ENCODE measurements at regions not wholly inside any gene's neighbourhood (a gene's known extent, or its start where the extent isn't known, plus 50 kb on each side); places are given as distances from the start of the nearest gene placed in this dataset.

DNA sequence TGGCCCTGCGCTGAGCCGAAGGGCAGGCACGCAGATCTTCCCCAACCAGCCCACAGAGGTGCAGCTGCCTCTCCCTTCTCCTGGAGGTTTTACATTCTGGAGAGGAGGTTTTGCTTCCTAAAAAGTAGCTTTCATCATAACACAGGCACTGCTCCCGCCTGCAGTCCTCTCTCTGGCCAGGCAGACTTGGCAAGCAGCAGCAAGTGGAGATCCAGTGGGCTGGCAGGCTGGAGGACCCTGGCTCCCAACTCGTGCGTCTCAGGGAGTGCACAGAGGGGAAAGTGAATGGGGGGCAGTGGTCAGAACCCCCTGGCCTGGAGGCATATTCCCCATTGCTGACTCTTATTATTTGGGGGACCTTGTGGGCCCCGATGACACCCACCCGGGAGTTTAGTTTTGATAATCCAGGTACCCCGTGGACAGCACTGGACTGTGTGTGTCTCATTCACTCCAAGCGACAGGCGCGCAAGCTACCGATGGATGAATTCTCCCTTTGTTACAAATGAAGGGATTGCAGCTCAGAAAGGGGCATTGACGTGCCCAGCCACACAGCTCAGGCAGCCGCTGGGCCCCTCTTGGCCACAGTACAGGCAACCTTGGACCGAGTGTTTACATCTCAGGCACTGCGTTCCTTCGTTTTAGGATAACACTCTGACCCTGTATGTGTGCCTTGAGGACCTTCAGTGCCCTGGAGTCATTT lies 1223.9 kb downstream of the BRD1 start:
- no peak for DNase-seq

DNA sequence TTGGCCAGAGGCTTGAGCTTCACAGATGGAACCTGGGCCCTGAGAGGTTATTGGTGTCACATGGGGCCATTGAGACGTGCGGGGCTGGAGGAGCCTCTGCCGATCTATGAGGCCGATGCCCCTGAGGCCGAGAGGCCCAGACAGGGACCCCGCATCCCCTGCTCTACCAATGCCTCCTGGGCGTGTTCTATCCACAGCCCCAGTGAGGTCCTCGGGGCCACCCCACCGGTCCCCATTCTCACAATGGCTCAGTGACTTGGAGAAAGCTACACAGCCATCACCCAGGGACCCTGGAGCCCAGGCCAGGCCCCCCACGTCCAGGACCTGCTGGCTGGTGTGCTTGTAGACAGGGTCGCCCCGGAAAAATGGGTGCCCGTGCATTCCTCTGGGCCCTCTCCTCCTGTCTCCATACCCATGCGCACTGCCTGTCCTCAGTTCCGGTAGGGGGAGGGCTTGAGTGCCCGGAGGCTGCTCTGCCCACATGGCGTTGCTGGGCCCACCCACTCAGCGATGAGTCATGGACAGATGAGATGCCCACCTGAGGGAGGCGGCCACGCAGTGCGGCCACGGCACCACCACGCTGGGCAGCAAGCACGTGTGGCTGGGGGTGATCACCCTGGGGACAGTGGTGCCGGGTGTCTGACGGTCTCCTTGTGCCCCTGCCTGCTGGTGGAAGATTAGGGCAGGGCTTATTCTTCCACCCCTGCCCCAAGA lies 1224.7 kb downstream of the BRD1 start:
- no peak for DNase-seq

DNA sequence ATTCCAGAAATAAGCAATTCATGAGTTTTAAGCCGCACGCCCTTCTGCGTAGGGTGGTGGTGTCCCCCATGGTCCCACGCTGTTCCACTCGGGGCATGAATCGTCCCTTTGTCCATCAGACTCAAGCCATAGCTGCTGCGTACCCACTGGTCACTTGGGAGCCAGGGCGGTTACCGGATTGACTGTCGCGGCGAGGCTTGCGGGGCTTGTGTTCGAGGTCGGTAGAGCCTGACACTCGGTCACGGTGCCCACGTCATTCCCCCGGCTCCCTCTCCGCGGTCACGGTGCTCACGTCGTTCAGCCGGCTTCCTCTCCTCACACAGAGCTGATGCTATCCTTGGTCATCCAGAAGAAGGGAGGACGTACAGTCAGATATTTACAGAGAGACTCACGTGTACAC lies 1227.0 kb downstream of the BRD1 start:
- no peak for DNase-seq

DNA sequence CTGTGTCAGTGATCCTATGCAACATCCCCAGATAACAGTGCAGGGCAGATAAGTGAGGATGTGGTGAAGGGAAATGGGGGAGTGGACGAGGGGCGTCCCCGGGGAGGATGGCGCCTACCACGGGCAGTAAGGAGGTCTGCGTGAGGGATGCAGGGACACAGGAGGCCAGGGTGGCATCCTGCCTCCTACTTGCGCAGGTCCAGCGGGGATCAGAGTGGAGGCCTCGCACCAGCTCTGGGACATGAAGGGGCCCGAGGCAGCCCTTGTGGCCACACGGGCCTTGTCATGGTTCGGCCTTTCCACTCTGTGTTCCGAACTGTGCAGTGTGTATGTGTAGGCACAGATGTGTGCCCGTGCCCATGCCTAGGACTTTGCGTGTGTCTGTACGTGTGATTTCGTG lies 1227.5 kb downstream of the BRD1 start:
- no peak for DNase-seq

DNA sequence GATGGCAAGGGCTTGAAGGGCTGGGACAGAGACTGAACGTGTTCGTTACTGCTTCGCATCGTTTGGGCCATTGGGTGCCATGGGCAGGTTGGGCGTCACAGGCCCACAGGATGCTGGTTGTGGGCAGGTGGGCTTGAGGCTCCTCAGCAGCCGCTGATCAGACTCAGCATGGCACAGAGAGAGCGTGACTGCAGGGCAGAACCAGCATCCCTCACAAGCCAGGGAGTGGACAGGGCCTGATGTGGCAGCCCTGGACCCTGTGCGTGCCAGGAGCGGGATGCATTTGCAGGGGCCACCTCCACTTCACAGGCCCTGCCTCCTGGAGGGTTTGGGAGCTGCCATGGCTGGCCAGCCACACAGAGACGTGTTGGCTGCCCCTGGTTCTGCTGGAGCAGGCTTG lies 1228.3 kb downstream of the BRD1 start:
- no peak for DNase-seq

DNA sequence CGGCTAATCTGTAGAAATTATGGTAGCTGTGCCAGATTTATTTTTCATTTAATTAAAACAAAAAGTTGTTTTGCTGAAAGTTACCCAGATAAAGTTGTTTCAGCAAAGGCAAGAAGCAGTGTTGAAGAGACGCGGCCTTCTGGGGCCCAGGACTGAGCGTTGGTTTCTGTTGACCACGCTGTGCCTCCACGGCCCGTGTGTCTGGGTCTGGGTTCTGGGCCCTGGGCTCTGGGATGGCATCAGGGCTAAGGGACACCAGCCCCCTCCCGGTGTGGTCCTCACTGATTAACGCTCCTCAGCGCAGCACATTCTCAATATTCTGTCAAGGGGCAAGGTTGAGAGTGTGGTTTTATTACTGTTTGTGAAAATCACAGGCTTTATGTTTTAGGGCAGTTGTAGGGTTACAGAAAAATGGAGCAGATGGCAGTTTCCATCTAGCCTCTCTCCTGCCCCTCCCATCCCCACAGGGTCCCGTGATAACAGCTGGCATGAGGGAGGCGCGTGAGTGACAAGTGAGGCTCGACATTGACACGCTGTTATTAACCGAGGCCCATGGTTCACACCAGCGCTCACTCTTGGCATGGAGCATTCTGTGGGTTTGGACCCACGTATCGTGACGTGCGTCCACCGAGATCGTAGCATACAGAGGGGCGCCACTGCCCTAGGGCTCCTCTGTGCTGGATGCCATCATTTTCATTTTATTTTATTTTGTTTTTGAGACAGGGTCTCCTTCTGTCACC lies 1231.4 kb downstream of the BRD1 start:
- DNase-seq, result no peak

DNA sequence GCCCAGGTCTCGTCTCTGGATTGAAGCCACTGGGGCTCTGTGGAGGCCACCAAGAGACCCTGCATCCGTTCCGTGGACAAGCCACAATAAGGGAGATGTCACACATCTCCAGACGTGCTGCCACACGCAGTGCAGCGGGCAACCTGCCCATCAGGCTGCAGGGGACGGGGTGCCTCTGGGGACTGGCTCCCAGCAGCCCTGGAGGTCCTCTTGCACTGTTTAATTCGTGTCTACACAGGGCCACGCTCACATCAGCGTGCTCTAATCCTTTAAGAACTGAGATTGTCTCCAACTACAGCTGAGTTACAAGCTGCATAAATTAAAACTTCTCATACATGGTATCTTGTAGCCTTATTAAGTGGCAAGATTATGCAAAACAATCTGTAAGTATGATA lies 1232.2 kb downstream of the BRD1 start:
- no peak for DNase-seq

DNA sequence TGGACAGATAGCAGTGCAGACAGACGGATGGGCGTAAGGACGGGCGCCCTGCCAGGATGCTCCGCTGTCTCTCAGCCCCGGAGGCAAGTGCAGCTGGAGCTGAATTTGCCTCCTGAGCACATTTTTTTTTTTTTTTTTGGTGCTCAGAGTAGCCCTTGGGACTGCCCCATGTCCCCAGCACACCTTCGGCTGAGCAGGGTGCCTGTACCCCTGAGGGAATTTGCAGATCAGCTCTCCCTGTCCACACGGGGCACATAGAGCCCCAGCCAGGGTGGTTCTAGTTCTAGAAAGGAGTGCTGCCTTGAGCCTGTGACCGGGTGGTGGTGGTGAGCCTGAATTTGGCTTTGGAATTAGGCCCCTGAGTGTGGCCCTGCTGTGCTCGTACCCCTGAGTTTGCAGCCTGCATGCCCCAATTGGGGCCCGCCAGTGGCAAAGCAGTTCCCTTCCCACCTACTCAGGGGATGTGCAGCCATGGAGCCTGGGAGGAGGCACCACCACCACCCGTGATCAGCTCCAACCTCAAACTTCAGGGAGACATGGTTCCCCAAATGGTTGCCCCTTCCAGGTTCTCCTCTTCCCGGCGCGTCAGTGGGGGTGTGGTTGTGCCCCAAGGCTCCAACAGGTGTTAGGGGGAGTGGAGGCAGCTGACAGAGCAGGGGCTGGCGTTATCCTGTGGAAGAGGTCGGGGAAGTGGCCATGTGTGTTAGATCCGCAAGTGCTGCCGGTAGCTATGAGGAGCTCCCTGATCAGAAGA lies 1232.7 kb downstream of the BRD1 start:
- no peak for DNase-seq

DNA sequence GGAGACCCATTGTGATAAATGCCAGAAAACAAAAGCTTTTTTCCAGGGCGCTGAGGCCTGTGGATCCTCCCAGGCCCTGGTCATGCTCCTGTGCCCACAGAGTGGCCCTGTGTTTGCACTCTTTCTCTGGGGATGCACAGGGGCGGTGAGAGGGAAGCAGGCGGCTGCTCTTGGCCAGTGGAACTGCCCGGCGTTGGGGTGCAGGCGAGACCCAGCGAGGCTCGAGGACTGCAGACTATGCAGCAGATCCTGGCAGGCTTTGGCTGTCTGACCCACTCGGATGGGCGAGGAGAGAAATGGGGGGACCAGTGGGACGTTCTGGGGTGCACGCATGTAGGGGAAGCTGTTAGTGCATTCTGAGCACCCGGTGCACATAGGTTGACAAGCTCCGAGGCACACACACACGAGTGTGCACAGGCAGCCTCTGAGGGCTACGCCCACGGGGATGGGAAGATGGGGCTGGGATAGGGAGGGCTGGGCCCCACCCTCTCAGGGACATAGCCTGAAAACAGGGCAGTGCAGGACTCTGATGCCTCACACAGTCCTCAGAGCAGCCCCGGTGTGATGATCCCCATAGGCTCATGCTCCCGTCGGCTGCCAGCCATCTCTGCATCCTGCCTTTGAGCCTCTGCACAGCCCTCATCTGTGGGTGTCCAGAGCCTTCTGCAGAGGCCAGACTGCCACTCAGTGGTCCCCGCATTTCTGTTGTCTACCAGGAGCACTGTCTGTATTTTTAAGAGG lies 1233.5 kb downstream of the BRD1 start:
- DNase-seq, result no peak

DNA sequence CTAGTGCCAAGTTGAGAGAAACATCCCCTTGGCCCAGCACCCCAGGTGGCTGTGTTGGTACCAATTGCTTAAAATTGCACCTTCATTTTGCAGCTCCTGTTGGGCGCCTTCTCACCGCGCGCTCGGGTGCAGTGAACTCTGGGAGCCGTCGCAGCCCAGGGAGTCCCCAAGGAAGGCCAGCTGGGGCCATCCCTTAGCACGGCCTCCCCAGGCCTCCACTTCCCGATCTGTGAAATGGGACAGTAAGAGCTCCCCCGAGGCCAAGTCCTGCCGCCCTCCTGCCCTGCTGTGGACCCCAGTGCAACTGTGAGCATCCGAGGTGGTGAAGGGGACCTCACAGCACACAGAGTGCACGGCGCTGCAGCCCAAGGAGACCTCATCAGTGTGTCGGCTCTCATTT lies 1234.1 kb downstream of the BRD1 start:
- no peak for DNase-seq

DNA sequence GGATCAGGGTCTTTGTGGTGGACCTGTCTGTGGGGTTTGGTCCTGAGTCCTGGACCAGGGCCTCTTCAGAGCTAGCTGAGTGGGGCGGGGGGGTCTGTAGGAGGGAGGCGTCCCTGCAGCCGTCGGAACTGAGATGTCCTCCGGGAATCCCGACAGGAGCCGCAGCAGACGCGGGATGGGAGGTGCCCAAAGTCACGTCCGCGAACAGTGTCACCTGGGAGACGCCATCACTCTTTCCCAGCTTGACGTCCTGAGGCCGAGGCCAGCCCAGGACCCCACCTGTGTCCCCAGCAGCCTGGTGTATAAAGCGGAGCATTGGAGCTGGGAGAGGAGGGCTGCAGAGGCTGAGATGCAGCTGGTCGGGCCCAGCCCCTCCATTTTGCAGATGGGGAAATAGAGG lies 1234.7 kb downstream of the BRD1 start:
- no peak for DNase-seq

DNA sequence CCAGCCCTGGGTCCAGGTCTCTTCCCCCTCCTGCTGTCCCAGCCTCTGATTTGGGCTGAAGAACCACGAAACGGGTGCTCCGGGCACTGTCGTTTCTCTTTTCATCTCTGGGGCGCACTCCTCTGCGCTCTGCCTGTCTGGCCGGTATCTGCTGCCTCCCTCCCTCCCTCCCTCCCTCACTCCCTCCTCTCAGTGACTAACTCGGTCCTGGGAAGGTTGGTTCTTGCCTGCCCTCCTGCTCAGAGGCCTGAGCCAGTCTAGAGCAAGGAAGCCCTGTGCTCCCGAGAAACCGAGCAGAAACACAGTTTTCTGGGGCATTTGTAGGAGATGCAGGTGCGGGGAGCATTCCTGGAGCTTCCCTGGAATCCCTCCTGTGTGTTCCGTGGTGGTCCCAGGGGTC lies 1235.2 kb downstream of the BRD1 start:
- no peak for DNase-seq

DNA sequence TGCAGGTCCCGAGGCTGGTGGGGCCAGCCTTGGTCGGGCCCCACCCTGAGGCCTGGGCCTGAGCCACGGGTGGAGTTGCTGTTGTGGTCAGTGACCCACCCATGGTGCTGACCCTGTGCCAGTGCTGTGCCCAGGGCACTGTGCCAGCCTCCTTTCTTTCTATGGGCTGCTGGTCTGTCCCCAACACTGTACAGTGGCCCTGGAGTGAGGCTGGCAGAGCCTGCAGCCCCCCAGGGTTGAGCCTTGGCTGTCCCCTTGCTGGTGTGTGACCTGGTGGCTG lies 1235.7 kb downstream of the BRD1 start:
- DNase-seq, result no peak

DNA sequence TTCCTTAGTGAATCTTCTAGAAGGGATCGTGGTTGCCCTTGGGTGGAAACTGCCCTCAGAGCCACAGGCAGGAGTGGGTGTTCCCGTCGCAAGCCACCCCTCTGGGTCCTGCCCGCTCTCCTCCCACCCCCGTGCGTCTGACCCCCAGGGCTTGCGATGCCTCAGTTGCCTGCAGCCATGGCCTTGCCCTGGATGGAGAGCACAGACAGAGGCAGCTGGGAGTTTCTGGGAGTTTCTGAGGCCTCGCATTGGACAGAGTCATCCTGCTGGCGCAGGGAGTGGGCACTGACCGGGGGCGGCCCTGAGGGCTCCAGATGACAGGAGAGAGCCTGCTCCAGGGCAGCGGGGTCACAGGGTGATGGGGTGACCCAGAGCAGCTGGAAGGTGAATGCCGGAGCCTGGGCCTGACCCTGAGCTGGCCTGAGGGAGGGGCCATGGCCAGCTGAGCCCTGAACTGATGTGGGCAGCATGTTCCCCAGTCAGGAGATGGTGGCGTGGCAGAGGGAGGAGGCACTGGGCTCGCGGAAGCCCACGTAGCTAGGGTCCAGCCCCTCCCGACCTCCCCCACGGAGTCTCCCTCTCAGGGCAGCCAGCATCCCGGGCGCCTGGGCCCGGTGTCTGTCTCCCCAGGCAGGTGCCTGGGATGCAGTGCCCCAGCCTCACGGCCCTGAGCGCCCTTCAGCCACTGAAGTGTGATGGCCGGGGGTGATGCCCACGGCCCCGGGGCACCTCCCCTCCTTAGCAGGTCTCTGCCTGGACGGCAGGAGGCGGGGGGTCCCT lies 1236.2 kb downstream of the BRD1 start:
- no peak for DNase-seq

DNA sequence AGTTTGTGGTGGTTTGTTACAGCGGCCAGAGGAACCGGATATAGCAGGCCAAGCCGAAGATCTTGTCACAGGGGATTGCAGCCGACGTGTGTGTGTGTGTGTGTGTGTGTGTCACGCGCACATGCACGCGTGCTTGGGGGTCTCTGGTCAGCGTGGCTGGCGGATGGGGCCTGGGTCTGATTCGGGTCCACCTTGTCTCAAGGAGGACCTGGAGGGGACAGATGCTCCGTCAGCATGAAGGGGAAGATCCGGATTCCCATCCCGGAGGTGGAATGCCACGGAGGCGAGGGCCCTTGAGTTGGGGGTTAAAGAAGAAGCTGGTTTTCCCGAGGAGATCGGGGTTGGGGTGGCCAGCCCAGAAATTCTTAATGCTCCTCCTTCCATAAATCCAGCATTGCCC lies 1237.8 kb downstream of the BRD1 start:
- DNase-seq, result no peak

DNA sequence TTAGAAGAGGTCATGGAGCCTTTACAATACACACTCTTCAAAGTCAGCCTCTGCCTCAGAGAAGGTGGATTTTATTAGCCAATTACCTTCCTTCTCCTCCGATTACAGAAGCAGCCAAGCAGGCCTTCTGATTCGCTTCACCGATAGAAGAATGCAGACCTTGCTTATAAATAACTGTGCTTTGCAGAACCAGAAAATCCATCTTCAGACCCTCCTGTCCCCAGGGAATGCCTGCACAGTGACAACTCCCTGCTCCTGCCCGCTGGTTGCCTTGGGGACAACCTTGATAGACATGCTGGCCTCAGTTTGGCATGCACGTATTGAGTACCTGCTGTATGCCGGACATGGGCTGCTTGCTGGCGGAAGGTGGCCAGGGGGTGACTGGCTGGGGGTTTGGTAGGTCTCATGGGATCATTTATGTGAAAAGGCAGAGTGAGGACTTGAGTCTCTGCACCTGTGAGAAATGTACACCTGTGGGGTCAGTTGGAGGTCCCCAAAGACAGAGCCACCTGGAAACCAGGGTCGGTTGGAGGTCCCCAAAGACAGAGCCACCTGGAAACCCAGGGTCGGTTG lies 1238.7 kb downstream of the BRD1 start:
- DNase-seq, result no peak

DNA sequence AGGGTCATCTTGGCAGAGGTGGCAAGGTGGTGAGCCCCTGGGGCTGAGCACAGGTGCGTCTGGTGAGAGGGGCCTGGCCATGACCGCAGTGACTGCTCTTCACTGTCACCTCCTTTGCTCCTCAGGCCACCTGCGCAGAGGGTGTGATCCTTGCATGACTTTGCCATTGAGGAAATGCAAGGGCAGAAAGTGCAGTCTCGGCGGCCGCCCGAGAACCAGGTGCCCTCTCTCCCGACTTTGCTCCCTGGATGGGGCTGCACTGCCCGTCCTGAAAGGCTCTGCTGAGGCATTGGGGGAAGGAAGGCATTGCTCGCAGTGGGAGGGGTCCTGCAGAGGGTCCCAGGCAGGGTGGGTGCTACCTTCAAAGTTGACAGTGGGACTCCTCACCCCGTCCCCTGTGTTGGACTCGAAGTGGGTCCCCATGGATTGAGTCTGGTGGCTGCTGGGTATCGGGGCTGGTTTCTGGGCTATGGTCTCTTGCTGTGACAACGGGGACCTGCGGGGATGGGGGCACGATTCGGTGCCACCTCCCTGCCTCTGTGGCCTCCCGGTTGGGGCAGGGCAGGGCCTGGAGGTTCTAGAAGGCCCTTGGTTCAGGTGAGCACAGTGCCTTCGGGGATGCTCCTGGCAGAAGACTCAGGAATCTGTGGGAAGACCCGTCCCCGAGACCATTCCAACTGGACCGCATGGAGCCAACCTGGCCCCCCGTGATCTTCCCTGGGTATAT lies 1239.4 kb downstream of the BRD1 start:
- DNase-seq, result no peak

DNA sequence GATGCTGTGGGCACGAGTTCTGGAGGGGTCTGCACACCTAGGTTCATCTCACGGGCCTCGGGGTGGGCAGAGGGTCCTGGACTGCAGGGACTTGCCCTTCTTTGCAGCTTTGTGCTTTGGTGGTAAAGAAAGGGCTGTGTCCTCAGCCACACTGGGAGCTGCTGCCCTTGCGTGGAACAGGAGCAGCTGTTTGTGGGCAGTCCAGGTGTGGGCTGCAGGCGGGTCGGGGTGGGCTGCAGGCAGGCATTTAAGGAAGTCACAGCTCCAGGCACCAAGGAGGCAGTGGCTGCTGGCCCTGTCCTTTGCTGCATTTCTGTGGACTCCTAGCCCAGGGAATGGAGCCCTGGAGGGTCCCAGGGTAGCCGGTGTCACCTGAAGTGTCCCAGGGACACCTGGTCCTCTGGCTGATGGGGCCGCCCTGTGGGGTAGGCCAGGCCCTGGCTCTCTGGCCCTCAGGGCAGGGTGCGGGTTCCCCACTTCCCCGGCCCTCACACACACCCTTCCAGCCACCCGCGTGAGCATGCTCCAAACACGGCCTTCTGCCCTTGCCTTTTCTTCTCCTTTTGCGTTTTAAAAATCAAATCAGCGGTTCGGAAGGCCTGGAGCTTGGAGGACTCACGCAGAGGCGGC lies 1240.3 kb downstream of the BRD1 start:
- DNase-seq, result no peak

DNA sequence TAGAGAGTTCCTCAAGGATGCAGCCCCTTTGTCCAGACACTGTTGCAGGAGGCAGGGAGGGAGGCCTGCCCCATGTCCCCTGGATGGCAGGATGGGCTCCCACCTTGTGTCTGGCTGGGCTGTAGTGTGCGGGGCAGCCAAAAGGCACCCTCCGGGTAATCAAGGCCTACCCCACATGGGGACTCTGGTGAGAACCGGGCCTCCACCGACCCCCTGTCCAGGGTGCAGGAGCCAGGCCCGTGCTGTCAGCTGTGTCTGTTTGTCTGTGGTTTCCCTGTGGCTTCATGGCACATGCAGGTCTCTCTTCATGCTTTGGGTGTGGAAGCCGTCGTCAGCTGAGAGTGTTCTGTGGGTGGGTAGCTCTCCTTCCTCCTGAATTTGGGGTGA lies 1240.9 kb downstream of the BRD1 start:
- no peak for DNase-seq
